Skeletal muscle satellite cell (primary cell): ENCODE measurements at regions not wholly inside any gene's neighbourhood (a gene's known extent, or its start where the extent isn't known, plus 50 kb on each side); places are given as distances from the start of the nearest gene placed in this dataset. TPM values are rescaled to one million over a fixed set of nuclear protein-coding genes. Genes with fewer than 3 reads are reported as not detected.

ENCODE experiments used
- H3K27me3 ChIP-seq: 2 replicates; pipeline ENCODE4 v1.7.0; 2013; ENCODE audit warnings: low read length; ENCODE audit not compliant: control insufficient read depth, insufficient read depth
- H3K36me3 ChIP-seq: 2 replicates; pipeline ENCODE4 v1.7.0; 2013; ENCODE audit warnings: mild to moderate bottlenecking, control low read depth, low read length; ENCODE audit not compliant: insufficient read depth
- H3K4me1 ChIP-seq: 2 replicates; pipeline ENCODE4 v1.7.0; 2013; ENCODE audit warnings: low read length; ENCODE audit not compliant: control insufficient read depth, insufficient read depth
- H3K4me2 ChIP-seq: 2 replicates; pipeline ENCODE4 v1.7.0; 2013; ENCODE audit warnings: mild to moderate bottlenecking, low read length
- H3K4me3 ChIP-seq: 2 replicates; pipeline ENCODE4 v1.7.0; 2013; ENCODE audit warnings: low read length
- H3K9ac ChIP-seq: 2 replicates; pipeline ENCODE4 v1.7.0; 2013; ENCODE audit warnings: mild to moderate bottlenecking, low read depth, low read length, moderate library complexity
- H3K9me3 ChIP-seq: replicated peaks from 2 replicates; pipeline ENCODE4 v1.7.0; 2013; ENCODE audit warnings: mild to moderate bottlenecking, control low read depth, low read length
- small RNA-seq: library from RNA; depleted of rRNA; stranded (forward); fragments of <200 nt; gene quantifications from one replicate; pipeline ENCODE3, GENCODE V24; 2012

GRCh38 chr9:96025995-96026602, 150.6 kb downstream of the ERCC6L2 start:
- Histone ChIP-seq H3K4me2 (no peak overlapping the region), H3K36me3 (no peaks in the 10 kb centered on the region), H3K27me3 (peaks cover 64% of the 10 kb centered on the region), H3K4me1 (peaks cover 10% of the 10 kb centered on the region), H3K4me3 (no peak overlapping the region), H3K9me3 (no peaks in the 10 kb centered on the region), H3K9ac (no peak overlapping the region)

GRCh38 chr9:96023486-96023885, 148.0 kb downstream of the ERCC6L2 start:
- H3K4me3 ChIP-seq, result no peak overlapping the region
- H3K4me1 ChIP-seq, result peaks cover 10% of the 10 kb centered on the region
- H3K9me3 ChIP-seq, result no peaks in the 10 kb centered on the region
- H3K9ac ChIP-seq, result no peak overlapping the region
- peaks cover 71% of the 10 kb centered on the region for H3K27me3 ChIP-seq
- H3K36me3 ChIP-seq, result no peaks in the 10 kb centered on the region
- H3K4me2 ChIP-seq, result no peak overlapping the region

- Histone ChIP-seq H3K36me3 (no peaks in the 10 kb centered on the region), H3K9me3 (no peaks in the 10 kb centered on the region), H3K4me2 (no peak overlapping the region), H3K27me3 (peaks cover 61% of the 10 kb centered on the region), H3K4me1 (peaks cover 9% of the 10 kb centered on the region), H3K9ac (no peak overlapping the region), H3K4me3 (no peak overlapping the region)
These were observed 147.1 kb downstream of the ERCC6L2 start for GRCh38 chr9:96022445-96023051.

- Histone ChIP-seq H3K4me3 (peak overlapping the region; percentile 74), H3K36me3 (no peaks in the 10 kb centered on the region), H3K27me3 (peaks cover 55% of the 10 kb centered on the region), H3K4me1 (peaks cover 5% of the 10 kb centered on the region), H3K9me3 (no peaks in the 10 kb centered on the region), H3K9ac (peak overlapping the region; percentile 69), H3K4me2 (peak overlapping the region; percentile 88)
These were observed 146.3 kb downstream of the ERCC6L2 start for GRCh38 chr9:96021551-96022444.

- Histone ChIP-seq H3K27me3 (peaks cover 55% of the 10 kb centered on the region), H3K9ac (peak overlapping the region; percentile 69), H3K4me3 (peak overlapping the region; percentile 74), H3K4me2 (peak overlapping the region; percentile 88), H3K4me1 (peaks cover 5% of the 10 kb centered on the region), H3K36me3 (no peaks in the 10 kb centered on the region), H3K9me3 (no peaks in the 10 kb centered on the region)
These were observed 145.5 kb downstream of the ERCC6L2 start for GRCh38 chr9:96020792-96021550.

GRCh38 chr9:96020300-96020791, 144.9 kb downstream of the ERCC6L2 start:
- Histone ChIP-seq H3K9ac (peak overlapping the region; percentile 69), H3K4me3 (peak overlapping the region; percentile 74), H3K27me3 (peaks cover 49% of the 10 kb centered on the region), H3K9me3 (no peaks in the 10 kb centered on the region), H3K4me2 (peak overlapping the region; percentile 88), H3K4me1 (peaks cover 5% of the 10 kb centered on the region), H3K36me3 (no peaks in the 10 kb centered on the region)

Small RNA genes in the stretch of these regions (small RNA-seq; reads per million reads assigned to genes)
- not detected for gene RF00019
